Nephron (organoid): ENCODE measurements at regions not wholly inside any gene's neighbourhood (a gene's known extent, or its start where the extent isn't known, plus 50 kb on each side); places are given as distances from the start of the nearest gene placed in this dataset.
"Not testable (repeated sequence)": the region's sequence is repeated elsewhere in the genome, so short reads cannot be mapped to it uniquely, and the experiment has no call there.

Source experiments
- H3K27ac Mint-ChIP-seq, 3 experiments: 2 replicates each; pipeline ENCODE4 v1.8.0; 2020; ENCODE audit warnings: mixed read lengths in 3 of 3, mild to moderate bottlenecking in 2 of 3, moderate library complexity in 1 of 3
- H3K27me3 Mint-ChIP-seq: 2 replicates; pipeline ENCODE4 v1.8.0; 2021; ENCODE audit warnings: low read depth, mild to moderate bottlenecking, moderate library complexity, mixed read lengths
- H3K36me3 Mint-ChIP-seq: 2 replicates; pipeline ENCODE4 v1.8.0; 2020; ENCODE audit warnings: low read depth, mixed read lengths
- H3K4me1 Mint-ChIP-seq: 2 replicates; pipeline ENCODE4 v1.8.0; 2020; ENCODE audit warnings: mixed read lengths
- H3K4me3 Mint-ChIP-seq, 3 experiments: 2 replicates each; pipeline ENCODE4 v1.8.0; 2020; ENCODE audit warnings: mild to moderate bottlenecking in 3 of 3, mixed read lengths in 3 of 3, moderate library complexity in 2 of 3
- H3K9me3 Mint-ChIP-seq: 2 replicates; pipeline ENCODE4 v1.8.0; 2020; ENCODE audit warnings: mixed read lengths
- TF ChIP-seq, protein P1 (sequence below), 3 experiments: fragments of 200-600 bp; sonication (generic); IDR thresholded peaks; one replicate each; pipeline ENCODE4 v1.5.0; 2021; ENCODE audit warnings: antibody characterized with exemption in 3 of 3; ENCODE audit not compliant: unreplicated experiment in 3 of 3

GRCh38 chr4:171348090-171348489 lies 465.1 kb upstream of the GALNTL6 start:
- Mint-ChIP-seq H3K4me1 (no peaks in the 10 kb centered on the region), H3K9me3 (no peaks in the 10 kb centered on the region), H3K27ac (no peak overlapping the region), H3K36me3 (no peaks in the 10 kb centered on the region), H3K27me3 (no peaks in the 10 kb centered on the region), H3K4me3 (no peak overlapping the region)
- TF ChIP-seq, protein P1, sequence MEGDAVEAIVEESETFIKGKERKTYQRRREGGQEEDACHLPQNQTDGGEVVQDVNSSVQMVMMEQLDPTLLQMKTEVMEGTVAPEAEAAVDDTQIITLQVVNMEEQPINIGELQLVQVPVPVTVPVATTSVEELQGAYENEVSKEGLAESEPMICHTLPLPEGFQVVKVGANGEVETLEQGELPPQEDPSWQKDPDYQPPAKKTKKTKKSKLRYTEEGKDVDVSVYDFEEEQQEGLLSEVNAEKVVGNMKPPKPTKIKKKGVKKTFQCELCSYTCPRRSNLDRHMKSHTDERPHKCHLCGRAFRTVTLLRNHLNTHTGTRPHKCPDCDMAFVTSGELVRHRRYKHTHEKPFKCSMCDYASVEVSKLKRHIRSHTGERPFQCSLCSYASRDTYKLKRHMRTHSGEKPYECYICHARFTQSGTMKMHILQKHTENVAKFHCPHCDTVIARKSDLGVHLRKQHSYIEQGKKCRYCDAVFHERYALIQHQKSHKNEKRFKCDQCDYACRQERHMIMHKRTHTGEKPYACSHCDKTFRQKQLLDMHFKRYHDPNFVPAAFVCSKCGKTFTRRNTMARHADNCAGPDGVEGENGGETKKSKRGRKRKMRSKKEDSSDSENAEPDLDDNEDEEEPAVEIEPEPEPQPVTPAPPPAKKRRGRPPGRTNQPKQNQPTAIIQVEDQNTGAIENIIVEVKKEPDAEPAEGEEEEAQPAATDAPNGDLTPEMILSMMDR (IDR thresholded peaks at IDR 0.05; ENCODE audit: unreplicated experiment in 3 of 3), result no peak

DNA sequence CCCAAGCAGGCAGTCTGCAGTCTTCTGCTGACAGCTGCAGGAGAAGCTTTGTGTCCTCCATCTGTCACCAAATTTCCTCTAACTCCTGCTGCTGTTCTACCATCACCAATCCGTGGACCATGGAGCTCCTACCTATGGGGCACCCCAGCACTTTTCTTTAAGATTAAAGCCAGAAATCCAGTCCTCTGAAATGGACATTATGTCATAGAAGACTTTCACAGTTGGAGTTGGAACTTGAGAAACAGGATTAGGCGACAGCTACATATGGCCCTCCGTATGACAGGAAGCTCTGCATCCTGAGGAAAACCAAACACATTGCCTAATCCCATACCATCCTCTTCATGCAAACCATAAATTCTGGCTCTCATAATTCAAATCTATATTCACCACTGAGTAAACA lies 470.6 kb upstream of the GALNTL6 start:
- Mint-ChIP-seq H3K27me3 (no peaks in the 10 kb centered on the region), H3K36me3 (no peaks in the 10 kb centered on the region), H3K4me3 (no peak overlapping the region), H3K9me3 (no peaks in the 10 kb centered on the region), H3K4me1 (no peaks in the 10 kb centered on the region), H3K27ac (no peak overlapping the region)
- TF ChIP-seq, protein P1 (IDR thresholded peaks at IDR 0.05; ENCODE audit: unreplicated experiment in 3 of 3), result no peak

- no peaks in the 10 kb centered on the region for H3K27me3 Mint-ChIP-seq
- H3K36me3 Mint-ChIP-seq, result no peaks in the 10 kb centered on the region
- H3K4me3 Mint-ChIP-seq, result no peak overlapping the region
- H3K9me3 Mint-ChIP-seq, result no peaks in the 10 kb centered on the region
- TF ChIP-seq, protein P1 (IDR thresholded peaks at IDR 0.05; ENCODE audit: unreplicated experiment in 3 of 3), result no peak
- no peak overlapping the region for H3K27ac Mint-ChIP-seq
- H3K4me1 Mint-ChIP-seq, result no peaks in the 10 kb centered on the region
Observed at GRCh38 chr4:171340258-171340657, 472.9 kb upstream of the GALNTL6 start.

GRCh38 chr4:171334549-171334948 lies 478.7 kb upstream of the GALNTL6 start:
- H3K9me3 Mint-ChIP-seq, result peaks cover 13% of the 10 kb centered on the region
- TF ChIP-seq, protein P1 (IDR thresholded peaks at IDR 0.05; ENCODE audit: unreplicated experiment in 3 of 3), result no peak
- H3K27me3 Mint-ChIP-seq, result no peaks in the 10 kb centered on the region
- no peaks in the 10 kb centered on the region for H3K36me3 Mint-ChIP-seq
- no peak overlapping the region for H3K4me3 Mint-ChIP-seq
- no peak overlapping the region for H3K27ac Mint-ChIP-seq
- no peaks in the 10 kb centered on the region for H3K4me1 Mint-ChIP-seq

GRCh38 chr4:171308661-171309060 lies 504.5 kb upstream of the GALNTL6 start:
- TF ChIP-seq, protein P1 (IDR thresholded peaks at IDR 0.05; ENCODE audit: unreplicated experiment in 3 of 3), result no peak
- H3K4me3 Mint-ChIP-seq, result no peak overlapping the region
- no peaks in the 10 kb centered on the region for H3K9me3 Mint-ChIP-seq
- no peaks in the 10 kb centered on the region for H3K36me3 Mint-ChIP-seq
- no peaks in the 10 kb centered on the region for H3K4me1 Mint-ChIP-seq
- H3K27ac Mint-ChIP-seq, result no peak overlapping the region
- H3K27me3 Mint-ChIP-seq, result no peaks in the 10 kb centered on the region

DNA sequence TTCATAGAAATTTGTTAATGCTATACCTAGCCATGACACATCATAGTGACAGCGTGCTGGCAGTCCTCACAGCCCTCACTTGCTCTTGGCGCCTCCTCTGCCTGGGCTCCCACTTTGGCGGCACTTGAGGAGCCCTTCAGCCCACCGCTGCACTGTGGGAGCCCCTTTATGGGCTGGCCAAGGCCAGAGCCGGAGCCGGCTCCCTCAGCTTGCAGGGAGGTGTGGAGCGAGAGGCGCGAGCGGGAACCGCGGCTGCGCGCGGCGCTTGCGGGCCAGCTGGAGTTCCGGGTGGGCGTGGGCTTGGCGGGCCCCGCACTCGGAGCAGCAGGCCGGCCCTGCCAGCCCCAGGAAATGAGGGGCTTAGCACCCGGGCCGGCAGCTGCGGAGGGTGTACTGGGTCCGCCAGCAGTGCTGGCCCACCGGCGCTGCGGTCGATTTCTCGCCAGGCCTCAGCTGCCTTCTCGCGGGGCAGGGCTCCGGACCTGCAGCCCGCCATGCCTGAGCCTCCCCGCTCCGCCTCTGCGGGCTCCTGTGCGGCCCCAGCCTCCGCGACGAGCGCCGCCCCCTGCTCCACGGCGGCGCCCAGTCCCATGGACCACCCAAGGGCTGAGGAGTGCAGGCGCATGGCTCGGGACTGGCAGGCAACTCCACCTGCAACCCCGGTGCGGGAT lies 515.0 kb upstream of the GALNTL6 start:
- H3K36me3 Mint-ChIP-seq, H3K9me3 Mint-ChIP-seq, H3K27me3 Mint-ChIP-seq, H3K27ac Mint-ChIP-seq, H3K4me3 Mint-ChIP-seq, H3K4me1 Mint-ChIP-seq: not testable (repeated sequence)
